B cell (primary cell): ENCODE measurements at regions not wholly inside any gene's neighbourhood (a gene's known extent, or its start where the extent isn't known, plus 50 kb on each side); places are given as distances from the start of the nearest gene placed in this dataset.

Source experiments
- CTCF ChIP-seq: fragments of 200-600 bp; IDR thresholded peaks from one replicate; pipeline ENCODE4 v1.8.0; 2022; ENCODE audit warnings: antibody characterized with exemption, mild to moderate bottlenecking
- EZH2 ChIP-seq: IDR thresholded peaks from 2 replicates; pipeline ENCODE4 v1.6.1; 2012; ENCODE audit warnings: borderline replicate concordance, low read depth, mild to moderate bottlenecking, moderate library complexity, low read length; ENCODE audit not compliant: insufficient read depth, poor library complexity, severe bottlenecking

- TF ChIP-seq CTCF: no peak
- TF ChIP-seq EZH2: no peak
Measured at GRCh38 chr16:86364653-86365380, 145.5 kb upstream of the FOXF1 start.
